ENCODE measurements at regions not wholly inside any gene's neighbourhood (a gene's known extent, or its start where the extent isn't known, plus 50 kb on each side); places are given as distances from the start of the nearest gene placed in this dataset.

DNA sequence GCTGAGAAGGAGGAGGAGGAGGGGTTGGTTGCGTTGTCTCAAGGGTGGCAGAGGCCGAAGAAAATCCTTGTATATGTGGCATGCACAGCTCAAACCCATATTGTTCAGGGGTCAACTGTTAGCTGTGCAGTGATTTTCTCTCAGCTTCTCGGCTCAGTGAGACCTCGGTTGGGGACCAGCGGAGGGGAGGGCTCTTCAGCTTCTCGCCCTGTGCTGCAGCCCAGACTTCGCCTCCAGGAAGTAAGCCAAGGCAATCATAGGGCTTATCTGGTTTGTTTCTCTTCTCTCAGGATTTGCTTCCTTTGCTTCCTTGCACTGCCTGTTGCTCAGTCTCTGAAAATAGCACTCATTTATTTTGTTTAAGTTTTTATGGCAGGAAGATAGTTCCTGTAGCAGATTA lies 85.5 kb downstream of the SOWAHC start:
- Mint-ChIP-seq H3K36me3 (no peaks in the 10 kb centered on the region), H3K4me1 (no peaks in the 10 kb centered on the region), H3K4me3 (no peak overlapping the region), H3K9me3 (peaks cover 0 to 3% (median 0%) of the 10 kb centered on the region in 7 donors), H3K27me3 (peaks cover 17 to 34% (median 25%) of the 10 kb centered on the region in 3 donors), H3K27ac (no peak overlapping the region)
- DNase-seq (no peak), ATAC-seq (ENCODE audit: low read depth in 2 of 2) (no peak)

DNA sequence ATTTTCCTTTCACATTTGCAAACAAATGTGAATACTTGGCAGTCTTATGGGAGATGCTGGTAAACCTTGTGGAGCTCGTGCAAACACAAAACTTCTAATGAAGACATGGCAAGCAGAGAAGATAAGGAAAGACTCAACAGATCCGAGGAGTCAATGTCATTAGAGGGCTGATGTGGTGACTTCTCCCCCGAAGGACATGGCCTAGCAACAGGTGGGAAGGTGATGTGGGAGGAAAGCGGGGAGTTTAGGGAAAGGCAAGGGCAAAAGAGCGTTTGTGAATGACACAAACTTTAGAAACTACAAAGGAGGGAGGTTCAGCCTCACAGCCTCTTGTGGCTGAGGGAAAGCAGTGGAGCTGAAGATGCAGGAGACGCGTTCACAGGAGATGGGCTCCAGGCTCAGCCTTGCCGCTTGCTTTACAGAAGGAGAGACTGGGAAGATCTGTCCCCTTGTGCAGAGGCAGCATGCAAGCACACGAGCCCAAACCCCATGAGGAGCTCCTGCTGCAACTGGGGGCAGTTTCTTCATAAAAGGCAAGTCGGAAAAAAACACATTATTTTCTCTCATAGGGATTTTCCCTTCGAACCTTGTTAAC lies 86.6 kb downstream of the SOWAHC start:
- ATAC-seq (ENCODE audit: low read depth in 2 of 2) = no peak
- Mint-ChIP-seq H3K4me3 (no peak overlapping the region), H3K27me3 (peaks cover 17 to 34% (median 18%) of the 10 kb centered on the region in 3 donors), H3K36me3 (no peaks in the 10 kb centered on the region), H3K4me1 (no peaks in the 10 kb centered on the region), H3K27ac (no peak overlapping the region), H3K9me3 (peaks cover 0 to 3% (median 0%) of the 10 kb centered on the region in 7 donors)
- DNase-seq = no peak

DNA sequence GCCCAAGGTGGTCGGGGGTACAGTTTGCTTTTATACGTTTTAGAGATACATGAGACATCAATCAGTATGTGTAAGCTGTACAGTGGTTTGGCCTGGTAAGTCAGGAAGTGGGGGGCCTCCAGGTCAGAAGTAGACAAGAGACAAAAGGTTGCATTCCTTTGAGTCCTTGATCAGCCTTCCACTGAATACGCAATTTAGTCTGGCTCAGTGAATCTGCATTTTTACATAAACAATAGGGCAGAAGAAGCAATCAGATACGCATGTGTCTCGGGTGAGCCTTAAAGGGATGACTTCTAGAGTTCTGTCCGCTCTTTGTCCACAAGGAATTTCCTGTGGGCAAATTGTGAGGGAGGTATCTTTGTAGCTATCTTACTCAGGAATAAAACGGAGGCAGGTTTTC lies 87.2 kb downstream of the SOWAHC start:
- no peaks in the 10 kb centered on the region for H3K36me3 Mint-ChIP-seq
- H3K9me3 Mint-ChIP-seq = peaks cover 0 to 3% (median 0%) of the 10 kb centered on the region in 7 donors
- H3K4me1 Mint-ChIP-seq = no peaks in the 10 kb centered on the region
- DNase-seq (no peak), ATAC-seq (ENCODE audit: low read depth in 2 of 2) (no peak)
- H3K4me3 Mint-ChIP-seq = no peak overlapping the region
- H3K27me3 Mint-ChIP-seq = peaks cover 17 to 34% (median 18%) of the 10 kb centered on the region in 3 donors
- H3K27ac Mint-ChIP-seq = no peak overlapping the region

DNA sequence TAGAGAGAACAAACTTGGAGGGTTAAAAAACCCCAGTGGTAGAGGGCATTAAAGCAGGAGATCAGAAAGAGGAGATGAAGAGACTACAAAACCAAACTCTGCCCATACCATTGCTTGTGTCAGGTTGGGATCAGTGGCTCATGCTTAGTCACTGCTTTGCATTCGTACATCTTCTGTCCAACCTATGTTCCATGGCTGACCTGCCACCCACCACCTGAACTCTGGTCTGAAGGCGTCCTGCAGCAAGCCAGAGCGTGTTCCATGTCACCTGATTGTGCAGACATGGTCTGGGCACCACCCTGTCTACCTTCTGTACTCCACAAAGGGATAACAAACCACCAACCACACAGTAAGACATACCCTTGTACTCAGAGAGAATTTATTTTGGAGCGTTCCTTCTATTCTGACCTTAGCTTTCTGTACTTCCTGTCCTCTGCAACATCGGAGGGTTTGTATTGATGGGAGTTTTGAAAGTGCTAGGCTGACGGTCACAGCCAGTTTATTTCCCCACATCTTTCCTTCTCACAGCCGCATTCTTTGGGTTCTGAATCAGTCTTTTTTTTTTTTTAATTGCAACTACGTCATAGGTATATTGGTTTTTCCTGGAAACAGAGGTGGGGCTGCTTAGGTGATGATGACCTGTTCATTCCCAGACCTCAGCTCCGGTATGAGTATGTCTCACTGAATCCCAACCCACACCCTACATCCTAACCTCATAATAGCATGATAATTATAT lies 88.3 kb downstream of the SOWAHC start:
- no peak overlapping the region for H3K4me3 Mint-ChIP-seq
- ATAC-seq (ENCODE audit: low read depth in 2 of 2) (no peak), DNase-seq (no peak)
- no peaks in the 10 kb centered on the region for H3K36me3 Mint-ChIP-seq
- peaks cover 0 to 3% (median 0%) of the 10 kb centered on the region in 7 donors for H3K9me3 Mint-ChIP-seq
- H3K27ac Mint-ChIP-seq = no peak overlapping the region
- peaks cover 17 to 34% (median 18%) of the 10 kb centered on the region in 3 donors for H3K27me3 Mint-ChIP-seq
- H3K4me1 Mint-ChIP-seq = no peaks in the 10 kb centered on the region

DNA sequence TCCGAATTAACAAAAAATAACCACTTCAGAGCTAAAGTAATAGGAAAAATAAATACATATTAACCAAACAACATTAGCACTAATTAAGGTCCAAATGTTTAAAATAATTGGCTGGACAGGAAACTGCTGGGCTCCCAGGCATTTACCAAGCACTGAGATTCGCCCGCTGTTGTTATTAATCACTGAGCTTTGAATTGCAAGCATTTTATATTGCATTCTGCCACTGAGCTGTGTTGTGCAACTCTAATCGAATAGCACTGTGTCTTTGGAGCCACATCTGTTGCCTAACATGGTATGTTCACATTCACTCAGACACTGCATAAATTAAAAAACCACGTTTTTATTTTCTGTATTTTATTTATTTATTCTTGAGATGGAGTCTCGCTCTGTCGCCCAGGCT lies 88.9 kb downstream of the SOWAHC start:
- Mint-ChIP-seq H3K27ac (no peak overlapping the region), H3K27me3 (peaks cover 17 to 34% (median 18%) of the 10 kb centered on the region in 3 donors), H3K36me3 (no peaks in the 10 kb centered on the region), H3K4me1 (no peaks in the 10 kb centered on the region), H3K9me3 (peaks cover 0 to 3% (median 0%) of the 10 kb centered on the region in 7 donors), H3K4me3 (no peak overlapping the region)
- ATAC-seq (ENCODE audit: low read depth in 2 of 2) (no peak), DNase-seq (no peak)

DNA sequence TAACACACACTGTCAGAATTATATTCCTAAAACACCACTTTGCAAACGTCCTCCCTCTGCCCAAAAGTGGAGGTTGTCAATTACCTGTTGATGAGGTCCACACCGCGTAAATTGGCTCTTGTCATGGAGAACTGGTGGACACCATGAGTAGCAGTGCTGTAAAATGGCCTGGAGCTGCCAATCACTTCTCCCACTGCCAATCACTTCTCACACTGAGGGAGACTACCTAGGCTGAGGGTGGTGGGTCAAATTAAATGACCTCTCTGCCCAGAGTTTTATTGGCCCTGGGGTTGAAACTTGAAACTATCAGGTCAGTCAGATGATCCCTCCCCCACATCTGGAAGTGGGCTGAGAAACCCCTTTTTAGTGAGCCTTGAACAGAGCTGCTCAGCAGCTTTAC lies 89.6 kb downstream of the SOWAHC start:
- Mint-ChIP-seq H3K36me3 (no peaks in the 10 kb centered on the region), H3K4me1 (no peaks in the 10 kb centered on the region), H3K9me3 (peaks cover 0 to 3% (median 0%) of the 10 kb centered on the region in 7 donors), H3K27ac (no peak overlapping the region), H3K4me3 (no peak overlapping the region), H3K27me3 (peaks cover 17 to 34% (median 18%) of the 10 kb centered on the region in 3 donors)
- ATAC-seq (ENCODE audit: low read depth in 2 of 2) (no peak), DNase-seq (no peak)

DNA sequence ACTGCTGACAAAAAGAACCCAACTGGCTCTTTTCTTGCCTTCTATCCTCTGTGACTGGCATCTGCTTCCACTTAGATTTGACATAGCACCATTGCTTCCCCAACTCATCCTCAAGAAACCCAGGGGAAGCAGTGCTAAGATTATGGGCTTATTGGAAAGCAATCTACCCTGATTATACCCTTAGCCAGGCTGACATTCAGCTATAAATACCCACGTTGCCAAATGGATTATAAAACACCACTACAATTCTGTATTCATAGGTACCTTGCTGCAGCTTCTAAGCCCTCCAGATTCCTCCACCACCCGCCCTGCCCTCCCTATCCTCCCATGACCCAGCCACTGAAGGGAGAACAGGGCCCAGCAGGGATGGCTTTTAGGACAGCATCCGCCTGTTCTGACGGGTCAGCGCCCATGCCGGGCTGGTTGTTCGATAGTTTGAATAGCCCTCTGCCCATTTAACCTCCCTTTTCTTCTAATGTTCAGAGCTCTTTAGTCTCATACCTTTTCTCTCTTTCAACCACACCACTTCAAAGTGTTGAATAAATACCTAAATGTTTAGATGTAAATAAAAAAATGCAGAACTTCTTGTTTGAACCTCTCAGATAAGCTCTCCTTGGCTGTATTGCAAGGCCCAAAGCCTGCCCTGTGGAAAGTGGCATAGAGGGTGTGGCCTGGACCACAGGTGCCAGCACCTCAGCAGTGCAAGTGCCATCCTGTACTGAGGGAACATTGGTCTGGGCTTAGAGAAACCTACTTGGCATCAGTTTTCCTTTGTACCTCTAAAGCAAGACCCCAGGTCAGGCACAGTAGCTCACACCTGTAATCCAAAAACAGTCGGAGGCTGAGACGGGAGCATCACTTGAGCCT lies 86.6 kb upstream of the RGPD5 start:
- no peak for DNase-seq
- Mint-ChIP-seq H3K27me3 (peaks cover 0 to 2% (median 0%) of the 10 kb centered on the region in 3 donors), H3K4me3 (no peak overlapping the region), H3K27ac (no peak overlapping the region), H3K4me1 (no peaks in the 10 kb centered on the region), H3K9me3 (peaks cover 0 to 1% (median 0%) of the 10 kb centered on the region in 7 donors), H3K36me3 (no peaks in the 10 kb centered on the region)
- ATAC-seq (ENCODE audit: low read depth in 2 of 2) = no peak

DNA sequence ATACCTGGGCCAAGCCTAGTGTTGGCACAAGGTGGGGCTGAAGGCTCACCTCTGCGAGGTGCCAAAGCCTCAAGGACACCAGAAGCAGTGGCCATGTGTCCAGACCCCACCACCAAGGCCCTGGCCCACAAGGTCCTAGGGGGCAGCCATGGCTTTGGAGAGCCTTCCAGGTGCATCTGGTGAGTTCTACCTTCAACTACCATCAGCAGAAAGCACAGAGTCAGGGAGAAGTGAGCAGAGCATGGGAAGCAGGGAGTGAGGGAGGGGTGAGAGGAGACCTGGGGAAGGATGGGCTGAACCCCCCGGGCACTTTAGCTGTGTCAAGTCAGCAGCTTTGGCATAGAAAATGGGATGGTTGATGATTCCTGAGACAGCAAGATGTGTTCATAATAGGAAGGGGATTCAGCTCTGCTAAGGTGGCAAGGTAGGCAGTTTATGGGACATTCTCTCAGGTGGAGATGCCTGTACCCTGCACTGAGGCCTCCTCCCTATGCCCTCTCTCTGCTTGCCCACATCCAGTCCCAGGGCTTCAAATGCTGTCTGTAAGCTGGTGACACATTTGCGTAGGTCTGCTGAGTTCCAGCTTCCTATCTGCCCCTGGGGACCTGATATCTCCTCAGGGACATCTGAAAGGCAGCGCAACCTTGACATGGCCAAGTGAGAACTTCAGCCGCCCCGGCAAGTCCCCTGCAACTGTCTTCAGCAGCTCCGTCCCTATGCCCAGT lies 83.4 kb upstream of the RGPD5 start:
- no peaks in the 10 kb centered on the region for H3K36me3 Mint-ChIP-seq
- H3K27ac Mint-ChIP-seq = no peak overlapping the region
- H3K9me3 Mint-ChIP-seq = peaks cover 0 to 1% (median 0%) of the 10 kb centered on the region in 7 donors
- peaks cover 0 to under 1% (median 0%) of the 10 kb centered on the region in 3 donors for H3K27me3 Mint-ChIP-seq
- H3K4me3 Mint-ChIP-seq = no peak overlapping the region
- no peaks in the 10 kb centered on the region for H3K4me1 Mint-ChIP-seq
- no peak for DNase-seq
- ATAC-seq (ENCODE audit: low read depth in 2 of 2) = no peak

DNA sequence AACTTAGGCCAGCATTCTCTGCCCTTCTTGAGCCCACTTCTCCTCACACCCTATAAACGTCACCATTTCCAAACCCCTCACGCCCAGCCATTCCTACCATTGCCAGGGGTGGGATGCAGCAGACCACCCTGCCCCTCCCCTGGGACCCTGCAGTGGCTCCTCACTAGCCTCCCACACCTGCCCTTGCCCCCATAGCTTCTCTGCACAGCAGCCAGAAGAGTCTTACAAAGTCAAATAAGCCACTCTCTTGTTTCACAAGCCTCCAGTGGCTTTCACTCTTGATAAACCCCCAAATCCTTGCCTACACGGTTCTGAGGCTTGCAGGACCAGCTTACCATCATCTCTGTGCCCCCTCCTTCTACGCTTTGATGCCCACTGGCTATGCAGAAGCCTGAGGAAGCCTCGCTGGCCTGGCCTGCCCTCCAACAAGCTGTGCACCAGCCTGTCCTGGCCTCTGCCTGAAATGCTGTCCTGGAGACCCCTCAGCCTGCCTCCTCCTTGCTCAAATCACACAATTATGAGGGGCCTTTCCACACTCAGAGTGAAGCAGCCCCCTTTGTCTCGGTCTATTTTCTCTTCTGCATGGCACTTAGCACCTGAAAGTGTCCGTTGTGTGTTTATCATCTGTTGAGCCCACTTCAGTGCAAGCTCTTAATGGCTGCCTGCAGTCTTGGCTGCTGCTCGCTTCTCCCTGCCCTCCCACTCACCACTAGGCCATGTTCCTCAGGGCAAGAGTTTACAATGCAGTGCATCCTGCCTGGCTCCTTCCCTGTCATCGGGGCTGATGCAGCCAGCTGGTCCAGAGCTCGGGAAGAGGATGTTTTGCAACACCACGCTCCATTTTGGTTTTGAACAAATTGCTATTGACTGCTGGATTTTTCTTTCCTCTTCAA lies 82.6 kb upstream of the RGPD5 start:
- peaks cover 0 to 5% (median 0%) of the 10 kb centered on the region in 3 donors for H3K27me3 Mint-ChIP-seq
- no peaks in the 10 kb centered on the region for H3K4me1 Mint-ChIP-seq
- no peaks in the 10 kb centered on the region for H3K36me3 Mint-ChIP-seq
- peaks cover 0 to 2% (median 0%) of the 10 kb centered on the region in 7 donors for H3K9me3 Mint-ChIP-seq
- ATAC-seq (ENCODE audit: low read depth in 2 of 2) (no peak), DNase-seq (no peak)
- H3K4me3 Mint-ChIP-seq = no peak overlapping the region
- peak overlapping the region in 1 of 6 donors; percentile 48 for H3K27ac Mint-ChIP-seq

DNA sequence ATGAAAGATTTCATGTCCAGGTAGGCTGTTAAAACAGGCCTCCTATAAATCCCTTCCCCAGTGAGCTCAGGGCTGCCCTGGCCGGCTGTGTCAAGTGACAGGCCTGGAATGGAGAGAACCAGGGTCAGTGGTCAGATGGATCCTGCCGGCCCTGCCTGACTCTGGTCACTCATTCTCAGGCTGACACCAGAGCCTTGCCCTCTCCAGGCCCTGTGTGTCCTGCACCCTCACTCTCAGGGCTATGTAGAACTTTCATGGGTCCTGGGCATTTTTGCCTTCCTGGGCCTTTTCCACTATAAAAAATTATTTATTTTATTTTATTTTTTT lies 82.0 kb upstream of the RGPD5 start:
- no peak overlapping the region for H3K4me3 Mint-ChIP-seq
- no peak overlapping the region for H3K27ac Mint-ChIP-seq
- ATAC-seq (ENCODE audit: low read depth in 2 of 2) = no peak
- H3K9me3 Mint-ChIP-seq = peaks cover 0 to 2% (median 0%) of the 10 kb centered on the region in 7 donors
- no peaks in the 10 kb centered on the region for H3K4me1 Mint-ChIP-seq
- peaks cover 0 to 5% (median 0%) of the 10 kb centered on the region in 3 donors for H3K27me3 Mint-ChIP-seq
- DNase-seq = no peak
- no peaks in the 10 kb centered on the region for H3K36me3 Mint-ChIP-seq

DNA sequence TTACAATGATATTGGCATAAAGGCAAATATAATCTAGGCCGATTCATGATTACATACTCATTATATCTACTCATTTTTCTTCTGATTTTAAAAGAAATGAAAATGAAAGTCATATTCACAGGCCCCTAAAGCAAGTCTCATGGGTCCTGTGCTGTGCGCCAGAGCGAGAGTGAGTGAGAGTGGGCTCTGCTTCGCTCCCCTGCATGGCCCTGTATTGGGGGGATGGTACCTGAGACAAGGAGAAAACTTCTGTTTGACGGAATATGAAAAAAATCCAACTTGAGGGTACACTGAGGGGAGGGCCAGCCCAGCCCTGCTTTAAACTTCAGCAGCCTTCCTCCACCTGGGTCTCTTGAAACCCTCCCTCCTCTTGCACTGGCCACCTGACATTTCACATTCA lies 81.4 kb upstream of the RGPD5 start:
- DNase-seq = no peak
- H3K27me3 Mint-ChIP-seq = peaks cover 0 to 5% (median 0%) of the 10 kb centered on the region in 3 donors
- no peak overlapping the region for H3K4me3 Mint-ChIP-seq
- no peak for ATAC-seq (ENCODE audit: low read depth in 2 of 2)
- no peaks in the 10 kb centered on the region for H3K36me3 Mint-ChIP-seq
- no peak overlapping the region for H3K27ac Mint-ChIP-seq
- H3K9me3 Mint-ChIP-seq = peaks cover 0 to 2% (median 0%) of the 10 kb centered on the region in 7 donors
- no peaks in the 10 kb centered on the region for H3K4me1 Mint-ChIP-seq

DNA sequence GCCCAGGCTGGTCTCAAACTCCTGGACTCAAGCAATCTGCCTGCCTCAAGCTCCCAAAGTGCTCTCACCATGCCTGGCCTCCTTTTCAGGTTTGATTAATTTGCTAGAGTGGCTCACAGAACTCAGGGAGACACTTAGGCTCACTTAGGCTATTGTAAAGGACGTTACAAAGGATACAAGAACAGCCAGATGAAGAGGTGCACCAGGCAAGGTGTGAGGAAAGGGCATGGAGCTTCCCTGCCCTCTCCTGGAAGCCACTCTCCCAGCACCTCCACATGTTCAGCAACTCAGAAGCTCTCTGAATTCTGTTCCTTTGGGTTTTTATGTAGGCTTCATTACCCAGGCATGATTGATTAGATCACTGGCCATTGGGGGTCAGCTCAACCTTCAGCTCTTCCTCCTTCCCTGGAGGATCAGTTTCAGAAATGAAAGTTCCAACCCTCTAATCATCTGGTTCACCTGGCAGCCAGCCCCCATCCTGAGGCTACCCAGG lies 78.7 kb upstream of the RGPD5 start:
- no peak overlapping the region for H3K4me3 Mint-ChIP-seq
- ATAC-seq (ENCODE audit: low read depth in 2 of 2) (no peak), DNase-seq (no peak)
- H3K27me3 Mint-ChIP-seq = peaks cover 0 to 6% (median 5%) of the 10 kb centered on the region in 3 donors
- H3K27ac Mint-ChIP-seq = no peak overlapping the region
- no peaks in the 10 kb centered on the region for H3K36me3 Mint-ChIP-seq
- H3K4me1 Mint-ChIP-seq = no peaks in the 10 kb centered on the region
- H3K9me3 Mint-ChIP-seq = peaks cover 4 to 9% (median 5%) of the 10 kb centered on the region in 7 donors

Measured in naive B cell (primary cell).